ENCODE measurements at regions not wholly inside any gene's neighbourhood (a gene's known extent, or its start where the extent isn't known, plus 50 kb on each side); places are given as distances from the start of the nearest gene placed in this dataset.

GRCh38 chr12:97711392-97711791 lies 248.8 kb downstream of the RMST start:
- no peak for TF ChIP-seq CTCF (IDR thresholded peaks at IDR 0.05)
- no peak for TF ChIP-seq EZH2phosphoT487 (IDR thresholded peaks at IDR 0.05)
